ENCODE measurements at regions not wholly inside any gene's neighbourhood (a gene's known extent, or its start where the extent isn't known, plus 50 kb on each side); places are given as distances from the start of the nearest gene placed in this dataset.

DNA sequence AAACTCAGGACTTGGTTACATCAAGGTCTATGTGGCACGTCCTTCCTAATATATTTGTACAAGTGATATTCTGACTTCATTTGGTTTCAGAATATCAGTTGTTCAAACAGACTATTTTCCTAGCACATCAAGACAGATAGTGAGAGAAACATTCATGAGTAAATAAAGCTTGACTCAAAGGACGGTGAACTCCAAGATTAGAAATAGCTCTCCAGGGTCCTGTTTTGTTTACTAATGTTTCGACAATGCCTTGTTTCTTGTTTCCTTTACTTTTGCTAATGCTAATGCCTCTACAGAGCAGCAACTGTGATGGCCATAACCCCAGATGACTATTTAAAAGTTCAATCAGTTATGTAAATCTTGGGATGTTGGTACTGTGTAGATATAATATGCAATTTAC lies 313.9 kb downstream of the KLF12 start:
- TF ChIP-seq, protein P1, sequence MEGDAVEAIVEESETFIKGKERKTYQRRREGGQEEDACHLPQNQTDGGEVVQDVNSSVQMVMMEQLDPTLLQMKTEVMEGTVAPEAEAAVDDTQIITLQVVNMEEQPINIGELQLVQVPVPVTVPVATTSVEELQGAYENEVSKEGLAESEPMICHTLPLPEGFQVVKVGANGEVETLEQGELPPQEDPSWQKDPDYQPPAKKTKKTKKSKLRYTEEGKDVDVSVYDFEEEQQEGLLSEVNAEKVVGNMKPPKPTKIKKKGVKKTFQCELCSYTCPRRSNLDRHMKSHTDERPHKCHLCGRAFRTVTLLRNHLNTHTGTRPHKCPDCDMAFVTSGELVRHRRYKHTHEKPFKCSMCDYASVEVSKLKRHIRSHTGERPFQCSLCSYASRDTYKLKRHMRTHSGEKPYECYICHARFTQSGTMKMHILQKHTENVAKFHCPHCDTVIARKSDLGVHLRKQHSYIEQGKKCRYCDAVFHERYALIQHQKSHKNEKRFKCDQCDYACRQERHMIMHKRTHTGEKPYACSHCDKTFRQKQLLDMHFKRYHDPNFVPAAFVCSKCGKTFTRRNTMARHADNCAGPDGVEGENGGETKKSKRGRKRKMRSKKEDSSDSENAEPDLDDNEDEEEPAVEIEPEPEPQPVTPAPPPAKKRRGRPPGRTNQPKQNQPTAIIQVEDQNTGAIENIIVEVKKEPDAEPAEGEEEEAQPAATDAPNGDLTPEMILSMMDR (IDR thresholded peaks at IDR 0.05): no peak
- no peak for TF ChIP-seq POLR2A (IDR thresholded peaks at IDR 0.05)
- no peak for TF ChIP-seq EP300 (IDR thresholded peaks at IDR 0.05)

Data from ovary (tissue), 3 donors.